Ovary (tissue), 3 donors: ENCODE measurements at regions not wholly inside any gene's neighbourhood (a gene's known extent, or its start where the extent isn't known, plus 50 kb on each side); places are given as distances from the start of the nearest gene placed in this dataset.

Experiments used
- CTCF ChIP-seq, 3 donors: fragments of 450-650 bp in 2 of 3; fragments of 200-600 bp in 1 of 3; IDR thresholded peaks; one replicate each; pipeline versions ENCODE4 v1.5.1 to v1.8.0; 2016 to 2022; ENCODE audit warnings: antibody characterized with exemption in 3 of 3, mild to moderate bottlenecking in 1 of 3
- EP300 ChIP-seq: sonication (generic); formaldehyde crosslinking; IDR thresholded peaks from one replicate; pipeline ENCODE4 v1.6.1; 2017; ENCODE audit warnings: antibody characterized with exemption
- POLR2A ChIP-seq: fragments of 450-650 bp; IDR thresholded peaks from one replicate; pipeline ENCODE4 v1.6.1; 2017; ENCODE audit warnings: antibody characterized with exemption, mild to moderate bottlenecking, moderate library complexity
- donor health status: DM: no; HTN: no; CAD: no.

- no peak for TF ChIP-seq CTCF (IDR thresholded peaks at IDR 0.05)
- TF ChIP-seq EP300, result no peak
- TF ChIP-seq POLR2A, result no peak
These were observed 133.6 kb upstream of the PRICKLE2 start for GRCh38 chr3:64358853-64359252.
